ENCODE measurements at regions not wholly inside any gene's neighbourhood (a gene's known extent, or its start where the extent isn't known, plus 50 kb on each side); places are given as distances from the start of the nearest gene placed in this dataset.

DNA sequence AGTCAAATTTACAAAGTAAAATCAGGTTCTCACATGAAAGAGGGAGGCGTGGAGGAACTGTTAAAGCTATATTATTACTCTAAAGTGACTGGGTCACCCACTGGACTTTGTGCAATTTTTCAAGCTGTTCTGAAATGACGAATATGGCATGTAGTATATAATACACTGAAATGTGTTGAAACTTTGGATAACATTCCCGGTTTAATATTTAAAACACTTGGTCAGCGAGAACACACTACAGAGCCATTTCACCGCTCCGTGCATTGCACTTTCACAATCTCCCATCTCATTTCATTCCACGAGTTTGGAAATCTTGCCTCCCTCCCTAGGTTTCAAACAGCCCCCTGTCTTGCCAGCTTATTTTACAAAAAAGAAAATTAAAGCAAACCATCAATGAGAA, 337.9 kb downstream of the WDR11 start:
- no peaks in the 10 kb centered on the region for H3K9me3 Mint-ChIP-seq
- H3K27me3 Mint-ChIP-seq = no peaks in the 10 kb centered on the region
- POLR2A ChIA-PET = no interaction called here
- CTCF ChIA-PET = no interaction called here
- H3K4me1 Mint-ChIP-seq = no peaks in the 10 kb centered on the region
- no peak overlapping the region for H3K27ac Mint-ChIP-seq
- no peak for DNase-seq
- no peak overlapping the region for H3K4me3 Mint-ChIP-seq
- no peaks in the 10 kb centered on the region for H3K36me3 Mint-ChIP-seq (ENCODE audit: low read depth)

DNA sequence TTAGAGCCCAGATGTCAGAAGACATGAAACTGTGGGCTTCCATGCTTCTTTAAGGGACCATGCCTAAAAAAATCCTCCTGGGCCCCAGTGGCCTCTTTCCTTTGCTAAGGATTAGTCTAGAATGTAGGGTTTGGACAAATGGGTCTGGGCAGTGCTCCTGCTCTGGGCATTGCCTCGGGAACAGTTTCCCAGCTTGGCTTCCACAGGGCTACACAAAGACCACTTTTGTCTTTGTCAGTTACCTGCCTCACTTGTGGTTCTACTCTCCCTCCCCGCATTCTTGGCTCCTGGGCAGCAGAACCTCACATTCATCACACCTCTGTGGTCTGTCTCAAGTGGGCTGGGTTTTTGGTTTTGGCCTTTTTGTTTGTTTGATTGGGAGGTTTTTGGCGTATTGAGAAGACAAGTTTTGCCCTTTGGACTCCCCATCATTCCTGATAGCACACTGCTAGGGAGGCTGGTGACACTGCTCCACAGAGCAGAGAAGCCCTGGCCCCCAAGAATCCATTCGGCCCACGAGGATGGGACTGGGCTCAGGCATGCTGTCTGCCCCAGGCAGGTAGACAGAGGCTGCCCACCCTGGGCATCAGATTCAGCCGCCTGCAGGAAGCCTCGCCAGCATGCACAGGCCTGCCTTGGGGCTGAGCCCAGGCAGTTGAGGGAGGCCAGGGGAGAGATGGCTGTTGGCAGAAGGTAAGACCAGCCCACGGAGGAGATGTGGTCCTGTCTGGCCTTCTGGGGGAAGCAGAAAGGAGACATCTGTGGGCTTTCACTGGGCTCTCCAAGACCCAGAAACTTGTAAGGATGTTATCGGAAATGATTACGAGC, 343.7 kb downstream of the WDR11 start:
- peaks cover 9% of the 10 kb centered on the region for H3K9me3 Mint-ChIP-seq
- no peaks in the 10 kb centered on the region for H3K27me3 Mint-ChIP-seq
- ChIA-PET POLR2A (no interaction called here), CTCF (interaction anchor here (0.7 kb wide), 1 partner anchor 23 kb away, joined by 3 read pairs; no protein-coding TSS in a partner anchor)
- H3K27ac Mint-ChIP-seq = no peak overlapping the region
- DNase-seq = no peak
- H3K4me1 Mint-ChIP-seq = no peaks in the 10 kb centered on the region
- H3K4me3 Mint-ChIP-seq = no peak overlapping the region
- H3K36me3 Mint-ChIP-seq (ENCODE audit: low read depth) = no peaks in the 10 kb centered on the region

DNA sequence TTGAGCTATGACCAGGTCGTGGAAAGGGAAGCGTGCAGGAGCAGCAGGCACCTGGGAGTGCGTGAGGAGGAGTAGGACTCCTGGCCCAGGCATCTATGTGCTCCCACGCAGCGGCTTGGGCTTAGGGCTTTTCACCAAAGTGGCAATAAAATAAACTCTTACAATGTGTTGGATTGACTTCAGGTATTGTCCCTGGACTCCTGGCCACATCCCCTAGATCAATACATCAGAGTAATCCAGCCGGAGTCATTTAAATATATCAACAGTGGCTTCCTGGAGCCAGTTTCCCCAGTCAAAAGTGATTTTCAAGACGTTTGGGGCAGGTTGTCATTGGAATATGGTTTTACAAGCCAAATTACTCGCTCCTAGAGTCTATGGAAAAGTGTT, 344.4 kb downstream of the WDR11 start:
- Mint-ChIP-seq H3K4me1 (no peaks in the 10 kb centered on the region), H3K9me3 (peaks cover 9% of the 10 kb centered on the region), H3K4me3 (no peak overlapping the region), H3K27ac (no peak overlapping the region), H3K36me3 (ENCODE audit: low read depth) (no peaks in the 10 kb centered on the region), H3K27me3 (no peaks in the 10 kb centered on the region)
- CTCF ChIA-PET = no interaction called here
- POLR2A ChIA-PET = no interaction called here
- no peak for DNase-seq

DNA sequence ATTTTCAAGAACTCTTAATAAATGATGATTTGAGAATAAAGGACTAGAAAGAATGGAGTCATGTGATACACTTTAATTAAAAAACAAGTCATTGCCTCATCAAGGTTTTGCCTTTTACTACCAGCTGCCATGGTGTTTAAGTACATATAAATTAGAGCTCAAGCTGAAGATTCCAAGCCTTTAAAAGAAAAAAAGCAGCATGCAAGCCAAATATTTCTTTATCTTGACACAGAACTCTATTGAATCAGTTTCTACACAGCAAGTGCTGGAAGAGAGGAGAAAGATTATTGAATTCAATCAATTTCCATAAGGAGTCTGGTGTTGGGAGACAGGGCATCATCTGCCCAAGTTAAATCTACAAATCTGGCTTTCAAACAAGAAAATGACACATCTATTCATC, 347.9 kb downstream of the WDR11 start:
- Mint-ChIP-seq H3K27me3 (no peaks in the 10 kb centered on the region), H3K9me3 (peaks cover 14% of the 10 kb centered on the region), H3K4me3 (no peak overlapping the region), H3K4me1 (no peaks in the 10 kb centered on the region), H3K36me3 (ENCODE audit: low read depth) (no peaks in the 10 kb centered on the region), H3K27ac (no peak overlapping the region)
- no peak for DNase-seq
- ChIA-PET CTCF (no interaction called here), POLR2A (no interaction called here)

DNA sequence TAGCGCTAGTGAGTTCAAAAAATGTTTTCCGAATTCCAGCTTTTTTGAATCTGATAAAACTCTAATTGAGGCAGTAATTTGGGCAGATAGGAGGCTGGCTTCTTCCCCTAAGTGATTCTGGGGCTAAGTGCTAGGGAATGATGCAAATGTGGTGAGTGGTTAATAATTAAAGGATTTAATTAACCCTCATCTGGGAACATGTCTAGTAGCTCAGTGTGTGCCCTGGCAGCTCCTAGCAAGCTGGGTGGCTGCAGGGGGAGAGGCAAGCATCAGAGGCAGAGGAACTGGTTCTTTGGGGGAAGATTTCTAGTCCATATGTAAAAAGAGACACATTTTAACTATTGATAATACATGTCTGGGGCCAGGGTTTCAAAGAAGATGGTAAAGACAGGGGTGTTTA, 354.5 kb downstream of the WDR11 start:
- no peaks in the 10 kb centered on the region for H3K27me3 Mint-ChIP-seq
- no peak for DNase-seq
- H3K4me1 Mint-ChIP-seq = no peaks in the 10 kb centered on the region
- no peak overlapping the region for H3K4me3 Mint-ChIP-seq
- H3K27ac Mint-ChIP-seq = no peak overlapping the region
- ChIA-PET CTCF (no interaction called here), POLR2A (no interaction called here)
- peaks cover 8% of the 10 kb centered on the region for H3K9me3 Mint-ChIP-seq
- H3K36me3 Mint-ChIP-seq (ENCODE audit: low read depth) = no peaks in the 10 kb centered on the region

DNA sequence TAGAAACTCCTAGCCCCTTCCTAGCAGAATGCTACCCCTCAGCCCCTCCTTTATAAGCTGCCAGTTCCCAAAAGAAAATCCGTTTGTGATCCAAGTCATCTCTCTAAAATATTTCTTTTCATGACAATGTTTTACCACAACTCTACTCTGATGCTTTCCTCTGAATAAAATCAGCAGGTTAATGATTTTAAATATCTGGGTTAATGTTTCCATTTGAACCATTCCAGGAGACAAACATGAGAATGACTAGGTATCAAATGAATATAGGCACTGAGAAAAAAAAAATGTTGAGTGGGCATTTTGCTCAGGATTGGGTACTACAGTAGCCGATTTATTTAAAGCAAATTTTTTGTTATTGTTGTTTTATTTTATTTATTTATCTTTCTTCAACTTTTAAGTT, 360.3 kb downstream of the WDR11 start:
- peaks cover 6% of the 10 kb centered on the region for H3K9me3 Mint-ChIP-seq
- CTCF ChIA-PET = no interaction called here
- POLR2A ChIA-PET = no interaction called here
- H3K4me1 Mint-ChIP-seq = no peaks in the 10 kb centered on the region
- no peaks in the 10 kb centered on the region for H3K36me3 Mint-ChIP-seq (ENCODE audit: low read depth)
- H3K27ac Mint-ChIP-seq = no peak overlapping the region
- H3K4me3 Mint-ChIP-seq = no peak overlapping the region
- no peak for DNase-seq
- no peaks in the 10 kb centered on the region for H3K27me3 Mint-ChIP-seq

DNA sequence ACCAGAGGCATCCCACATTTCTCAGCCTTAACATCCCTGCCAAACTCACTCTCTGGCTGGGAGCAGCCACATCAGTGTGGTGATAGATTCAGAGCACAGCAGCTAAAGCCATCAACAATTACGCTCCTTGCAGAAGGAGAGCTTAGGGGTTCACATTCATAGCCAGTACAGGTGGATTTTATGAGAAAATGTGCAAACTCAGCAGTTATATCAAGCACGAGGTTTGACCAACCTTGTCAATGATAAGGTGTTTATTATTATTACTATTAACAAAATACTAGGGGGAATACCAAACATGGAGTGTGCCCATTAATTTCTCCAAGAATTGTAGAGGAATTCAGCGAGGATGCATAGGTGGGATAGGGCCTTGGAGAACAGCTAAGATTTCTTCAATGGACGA, 362.3 kb downstream of the WDR11 start:
- no peak overlapping the region for H3K4me3 Mint-ChIP-seq
- CTCF ChIA-PET = no interaction called here
- no peaks in the 10 kb centered on the region for H3K27me3 Mint-ChIP-seq
- H3K27ac Mint-ChIP-seq = no peak overlapping the region
- H3K4me1 Mint-ChIP-seq = no peaks in the 10 kb centered on the region
- peaks cover 6% of the 10 kb centered on the region for H3K9me3 Mint-ChIP-seq
- POLR2A ChIA-PET = no interaction called here
- H3K36me3 Mint-ChIP-seq (ENCODE audit: low read depth) = no peaks in the 10 kb centered on the region
- no peak for DNase-seq

DNA sequence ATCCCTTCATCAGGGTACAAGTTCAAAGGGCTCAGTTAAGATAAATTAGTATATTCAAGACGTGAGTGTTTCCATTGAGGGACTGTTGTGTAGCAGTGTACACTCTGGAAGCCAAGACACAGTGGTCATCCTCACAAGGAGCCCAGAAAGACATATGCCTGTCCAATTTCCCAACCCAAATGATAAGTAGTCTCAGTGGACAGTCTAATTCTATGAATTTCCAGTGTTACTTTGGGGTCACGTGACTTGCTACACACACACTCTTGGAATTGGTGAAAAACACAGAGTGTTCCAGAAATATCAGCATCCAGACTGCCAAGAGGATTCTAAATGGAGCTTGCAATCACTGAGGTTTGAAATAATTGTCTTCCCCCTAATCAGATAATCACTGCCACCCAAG, 365.1 kb downstream of the WDR11 start:
- Mint-ChIP-seq H3K27ac (no peak overlapping the region), H3K27me3 (no peaks in the 10 kb centered on the region), H3K4me1 (no peaks in the 10 kb centered on the region), H3K36me3 (ENCODE audit: low read depth) (no peaks in the 10 kb centered on the region), H3K9me3 (peaks cover 3% of the 10 kb centered on the region), H3K4me3 (no peak overlapping the region)
- DNase-seq = no peak
- ChIA-PET POLR2A (no interaction called here), CTCF (no interaction called here)

DNA sequence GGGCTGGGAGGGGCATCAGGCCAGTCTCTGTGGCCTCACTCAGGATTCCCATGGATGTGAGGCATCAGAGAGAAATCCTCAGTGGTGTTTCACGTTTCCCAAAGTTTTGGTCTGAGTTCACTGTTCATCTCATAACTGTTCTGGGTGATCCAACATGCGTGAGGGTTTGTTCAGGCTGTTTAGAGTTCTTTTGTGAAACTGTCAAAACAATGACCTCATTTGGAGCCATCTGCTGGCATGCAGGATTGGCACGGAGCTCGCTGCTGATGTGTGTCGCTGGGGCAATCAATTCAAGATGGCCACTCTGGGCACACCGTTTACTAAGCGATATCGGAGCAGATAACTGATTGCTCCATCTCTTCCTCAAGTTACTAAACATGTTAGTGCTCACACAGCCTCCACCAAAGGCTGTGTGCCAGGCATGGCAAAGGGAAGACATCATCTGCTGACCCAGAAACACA, 365.6 kb downstream of the WDR11 start:
- CTCF ChIA-PET = no interaction called here
- POLR2A ChIA-PET = no interaction called here
- H3K27me3 Mint-ChIP-seq = no peaks in the 10 kb centered on the region

DNA sequence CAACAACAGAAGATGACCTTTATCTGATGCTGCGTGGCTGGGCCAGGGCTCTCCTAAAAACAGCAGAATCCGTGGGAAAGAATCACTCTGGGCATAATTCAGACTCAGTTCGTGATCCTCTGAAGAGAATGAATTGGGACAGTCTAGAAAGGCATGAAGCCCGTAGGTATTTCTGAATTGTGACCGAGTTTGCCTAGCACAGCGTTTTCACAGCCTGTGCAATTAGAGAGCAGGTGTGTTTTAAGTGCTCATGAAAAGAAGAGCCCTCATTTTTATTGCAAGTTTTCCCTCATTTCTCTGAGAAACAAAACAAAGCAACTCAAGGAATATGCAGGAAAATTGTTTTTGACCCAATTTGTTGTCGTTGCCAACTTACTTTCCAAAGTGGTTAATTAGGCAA, 366.2 kb downstream of the WDR11 start:
- H3K27ac Mint-ChIP-seq = no peak overlapping the region
- H3K4me3 Mint-ChIP-seq = no peak overlapping the region
- DNase-seq = no peak
- ChIA-PET CTCF (no interaction called here), POLR2A (no interaction called here)
- no peaks in the 10 kb centered on the region for H3K27me3 Mint-ChIP-seq
- H3K9me3 Mint-ChIP-seq = peaks cover 3% of the 10 kb centered on the region
- no peaks in the 10 kb centered on the region for H3K4me1 Mint-ChIP-seq
- no peaks in the 10 kb centered on the region for H3K36me3 Mint-ChIP-seq (ENCODE audit: low read depth)

More for the DNA sequence above, 365.6 kb downstream of the WDR11 start:
- H3K4me1 Mint-ChIP-seq = no peaks in the 10 kb centered on the region
- no peak for DNase-seq
- no peak overlapping the region for H3K4me3 Mint-ChIP-seq
- no peaks in the 10 kb centered on the region for H3K36me3 Mint-ChIP-seq (ENCODE audit: low read depth)
- no peak overlapping the region for H3K27ac Mint-ChIP-seq
- peaks cover 3% of the 10 kb centered on the region for H3K9me3 Mint-ChIP-seq

DNA sequence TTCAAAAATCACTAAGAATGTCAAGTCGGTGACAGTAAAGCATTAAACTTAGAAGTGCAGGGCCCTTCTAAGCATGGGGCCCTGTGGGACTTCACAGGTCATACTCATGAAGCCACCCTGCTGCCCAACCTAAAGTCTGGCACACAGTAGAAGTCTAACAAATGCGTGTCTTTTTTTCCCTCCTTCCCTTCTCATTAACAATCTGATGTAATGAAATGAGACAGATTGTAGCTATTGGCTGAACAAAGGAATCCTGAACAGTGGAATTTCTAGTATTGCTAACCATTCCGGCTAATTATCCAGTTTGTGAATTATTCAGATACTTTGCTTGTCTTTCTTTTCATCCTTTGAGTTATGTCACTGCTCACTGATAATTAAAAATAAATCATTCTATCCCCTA, 369.9 kb downstream of the WDR11 start:
- ChIA-PET POLR2A (no interaction called here), CTCF (no interaction called here)
- Mint-ChIP-seq H3K36me3 (ENCODE audit: low read depth) (no peaks in the 10 kb centered on the region), H3K9me3 (no peaks in the 10 kb centered on the region), H3K4me3 (no peak overlapping the region), H3K27me3 (no peaks in the 10 kb centered on the region), H3K27ac (no peak overlapping the region), H3K4me1 (no peaks in the 10 kb centered on the region)
- no peak for DNase-seq

DNA sequence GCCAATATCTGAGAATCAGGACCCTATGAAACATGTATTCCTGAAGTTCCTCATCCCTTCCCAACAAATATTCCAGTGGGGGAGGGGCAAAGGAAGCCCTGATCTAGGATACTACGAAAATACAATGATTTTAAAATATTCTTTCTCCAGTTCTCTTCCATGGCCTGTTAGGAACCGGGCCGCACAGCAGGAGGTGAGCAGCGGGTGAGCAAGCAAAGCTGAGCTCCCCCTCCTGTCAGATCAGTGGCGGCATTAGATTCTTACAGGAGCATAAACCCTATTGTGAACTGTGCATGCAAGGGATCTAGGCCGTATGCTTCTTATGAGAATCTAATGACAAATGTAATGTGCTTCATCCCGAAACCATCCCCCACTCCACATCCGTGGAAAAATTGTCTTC, 370.8 kb downstream of the WDR11 start:
- Mint-ChIP-seq H3K4me1 (no peaks in the 10 kb centered on the region), H3K27ac (no peak overlapping the region), H3K4me3 (no peak overlapping the region), H3K36me3 (ENCODE audit: low read depth) (no peaks in the 10 kb centered on the region), H3K27me3 (no peaks in the 10 kb centered on the region), H3K9me3 (no peaks in the 10 kb centered on the region)
- DNase-seq = no peak
- ChIA-PET CTCF (no interaction called here), POLR2A (no interaction called here)

DNA sequence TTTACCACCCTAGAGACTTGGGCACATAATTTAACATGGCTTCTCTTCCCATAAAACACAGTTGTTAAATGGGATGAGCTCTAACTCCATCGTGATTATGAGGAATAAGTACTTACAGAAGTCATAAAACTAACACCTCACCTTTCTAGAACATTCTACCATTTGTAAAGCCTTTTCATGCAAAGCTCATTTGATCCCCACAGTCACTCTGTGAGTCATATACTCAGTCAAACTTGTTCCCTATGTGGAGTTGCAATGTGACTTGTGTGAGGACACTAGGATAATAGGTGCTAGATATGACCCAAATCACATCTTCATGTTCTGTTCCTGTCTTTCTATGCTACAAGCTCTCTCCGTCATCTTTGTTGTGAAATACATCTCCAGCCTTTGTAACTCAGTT, 371.7 kb downstream of the WDR11 start:
- DNase-seq = no peak
- Mint-ChIP-seq H3K9me3 (no peaks in the 10 kb centered on the region), H3K27me3 (no peaks in the 10 kb centered on the region), H3K4me1 (no peaks in the 10 kb centered on the region), H3K4me3 (no peak overlapping the region), H3K27ac (no peak overlapping the region), H3K36me3 (ENCODE audit: low read depth) (no peaks in the 10 kb centered on the region)
- CTCF ChIA-PET = no interaction called here
- POLR2A ChIA-PET = no interaction called here

DNA sequence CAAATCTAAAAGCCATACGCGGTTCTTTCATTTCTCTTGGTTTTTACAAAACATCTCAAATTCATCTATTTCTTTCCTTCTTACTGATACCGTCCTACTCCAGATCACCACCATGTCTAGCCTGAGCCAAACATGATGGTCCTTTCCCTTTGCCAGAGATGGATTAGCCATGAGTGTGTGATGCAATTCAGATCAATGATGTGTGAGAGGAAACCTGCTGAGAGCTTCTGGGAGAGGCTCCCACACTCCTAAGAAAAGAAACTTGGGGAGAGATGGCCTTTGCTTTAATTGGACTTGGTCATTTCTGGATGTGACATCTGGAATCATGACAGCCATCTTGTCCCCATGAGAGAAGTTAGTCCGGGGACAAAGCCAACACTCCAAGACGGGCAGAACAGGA, 367.2 kb downstream of the FGFR2 start:
- no peaks in the 10 kb centered on the region for H3K27me3 Mint-ChIP-seq
- peaks cover 6% of the 10 kb centered on the region for H3K9me3 Mint-ChIP-seq
- H3K27ac Mint-ChIP-seq = no peak overlapping the region
- POLR2A ChIA-PET = no interaction called here
- H3K4me3 Mint-ChIP-seq = no peak overlapping the region
- no peaks in the 10 kb centered on the region for H3K36me3 Mint-ChIP-seq (ENCODE audit: low read depth)
- no peaks in the 10 kb centered on the region for H3K4me1 Mint-ChIP-seq
- CTCF ChIA-PET = no interaction called here
- no peak for DNase-seq

Data from activated CD4-positive, alpha-beta memory T cell treated with anti-CD3 and anti-CD28 coated beads, Interleukin-2, amount 10 ng/mL, durations not matched to agents 7 days and 5 days (primary cell).